ENCODE measurements at regions not wholly inside any gene's neighbourhood (a gene's known extent, or its start where the extent isn't known, plus 50 kb on each side); places are given as distances from the start of the nearest gene placed in this dataset.

DNA sequence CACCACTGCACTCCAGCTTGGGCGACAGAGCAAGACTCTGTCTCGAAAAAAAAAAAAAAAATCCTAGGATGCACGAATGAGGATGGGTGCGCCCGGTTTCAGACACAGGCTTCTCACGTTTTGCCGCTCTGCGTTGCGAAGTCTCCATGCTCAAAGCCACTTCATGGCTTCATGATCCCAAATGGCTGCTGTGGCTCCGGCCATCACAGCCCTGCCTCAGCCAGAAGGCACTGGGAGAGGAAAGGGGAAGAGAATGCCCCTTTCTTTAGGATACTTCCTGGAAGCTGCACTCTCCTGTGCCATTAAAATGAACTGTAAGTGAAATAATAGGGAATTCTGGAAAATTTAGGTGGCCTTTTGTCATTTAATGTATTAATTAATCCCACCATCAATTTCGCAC lies 116.4 kb upstream of the ANO1 start:
- Histone ChIP-seq H3K4me3 (ENCODE audit: low read length) (no peak overlapping the region), H3K4me1 (ENCODE audit: control insufficient read depth, insufficient read depth, low read length) (no peaks in the 10 kb centered on the region), H3K27ac (ENCODE audit: low read depth, low read length) (no peak overlapping the region), H3K36me3 (ENCODE audit: control insufficient read depth, insufficient read depth, low read length) (no peaks in the 10 kb centered on the region), H3K27me3 (ENCODE audit: control insufficient read depth, insufficient read depth, low read length) (no peaks in the 10 kb centered on the region), H3K9ac (ENCODE audit: low read length) (no peak overlapping the region)

DNA sequence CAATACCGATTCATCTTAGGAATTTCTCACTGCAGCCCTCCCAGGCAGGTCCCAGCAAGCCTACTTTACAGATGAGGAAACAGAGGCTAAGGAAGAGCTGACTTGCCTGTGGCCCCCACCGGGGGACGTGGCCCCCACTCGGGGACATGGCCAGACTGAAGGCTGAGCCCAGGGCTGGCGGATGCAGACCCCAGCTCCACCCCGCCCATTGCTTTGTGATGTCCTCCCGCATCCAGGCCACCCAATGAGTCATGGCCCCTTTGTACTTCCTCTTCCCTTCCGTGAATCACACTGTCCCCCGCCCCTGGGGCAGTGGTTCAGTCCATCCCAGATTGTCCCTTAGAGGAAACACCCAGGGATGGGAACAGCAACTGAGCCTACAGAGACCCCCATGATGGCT lies 116.0 kb upstream of the ANO1 start:
- Histone ChIP-seq H3K9ac (ENCODE audit: low read length) (no peak overlapping the region), H3K36me3 (ENCODE audit: control insufficient read depth, insufficient read depth, low read length) (no peaks in the 10 kb centered on the region), H3K27ac (ENCODE audit: low read depth, low read length) (no peak overlapping the region), H3K4me1 (ENCODE audit: control insufficient read depth, insufficient read depth, low read length) (no peaks in the 10 kb centered on the region), H3K4me3 (ENCODE audit: low read length) (no peak overlapping the region), H3K27me3 (ENCODE audit: control insufficient read depth, insufficient read depth, low read length) (no peaks in the 10 kb centered on the region)

DNA sequence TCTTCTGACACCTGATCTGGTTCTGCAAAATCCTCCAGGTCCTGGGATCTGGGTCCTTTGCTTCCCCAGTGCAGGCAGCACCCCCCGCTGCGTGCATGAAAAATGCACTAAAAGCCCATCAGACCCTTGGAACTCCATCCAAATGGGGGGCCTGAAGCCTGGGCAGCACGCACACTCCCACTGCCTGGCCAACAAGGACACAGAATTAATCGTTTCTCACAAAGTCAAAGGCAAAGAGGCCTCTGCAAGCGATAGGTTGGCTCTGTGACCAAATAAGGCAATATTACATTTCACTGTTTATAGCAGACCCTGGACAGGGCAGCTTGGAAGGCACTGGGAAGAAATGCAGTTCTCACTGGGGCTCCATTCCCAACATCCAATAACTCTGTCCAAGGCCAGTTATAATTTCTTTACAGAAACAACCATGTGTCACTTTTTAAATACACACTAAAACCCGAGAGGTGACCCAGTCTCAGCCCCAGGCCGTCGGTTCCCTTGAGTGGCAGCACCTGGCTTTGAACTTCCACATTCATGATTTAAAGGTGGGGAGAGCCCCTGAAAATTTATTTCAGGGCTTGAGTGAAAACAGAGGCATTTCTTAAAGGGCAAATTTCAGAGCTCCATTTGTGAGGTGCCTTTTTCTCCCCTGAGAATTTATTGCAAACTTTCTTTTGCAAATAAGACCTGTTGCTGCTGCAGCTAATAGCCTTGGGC lies 114.4 kb upstream of the ANO1 start:
- Histone ChIP-seq H3K27me3 (ENCODE audit: control insufficient read depth, insufficient read depth, low read length) (no peaks in the 10 kb centered on the region), H3K9ac (ENCODE audit: low read length) (no peak overlapping the region), H3K4me3 (ENCODE audit: low read length) (no peak overlapping the region), H3K36me3 (ENCODE audit: control insufficient read depth, insufficient read depth, low read length) (no peaks in the 10 kb centered on the region), H3K27ac (ENCODE audit: low read depth, low read length) (no peak overlapping the region), H3K4me1 (ENCODE audit: control insufficient read depth, insufficient read depth, low read length) (no peaks in the 10 kb centered on the region)

DNA sequence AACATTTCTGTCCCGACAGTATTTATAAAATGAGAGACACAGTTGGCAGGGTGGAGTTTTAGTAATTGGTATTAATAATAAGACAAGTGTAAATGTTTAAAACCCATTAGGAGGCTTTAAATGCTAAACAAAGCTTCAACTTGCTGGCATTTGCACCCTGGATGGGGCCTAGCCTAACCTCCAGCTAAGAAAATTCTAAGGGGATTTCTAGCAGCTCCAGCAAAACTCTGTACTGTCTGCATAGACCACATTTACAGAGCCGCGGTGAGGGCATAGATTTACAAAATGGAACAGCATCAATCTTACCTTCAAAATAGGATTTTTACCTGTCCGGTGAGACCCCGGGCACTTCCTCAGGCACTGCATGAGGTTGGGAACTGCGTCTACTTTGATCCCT lies 113.9 kb upstream of the ANO1 start:
- no peaks in the 10 kb centered on the region for H3K4me1 ChIP-seq (ENCODE audit: control insufficient read depth, insufficient read depth, low read length)
- no peak overlapping the region for H3K4me3 ChIP-seq (ENCODE audit: low read length)
- H3K9ac ChIP-seq (ENCODE audit: low read length) = no peak overlapping the region
- no peaks in the 10 kb centered on the region for H3K36me3 ChIP-seq (ENCODE audit: control insufficient read depth, insufficient read depth, low read length)
- no peak overlapping the region for H3K27ac ChIP-seq (ENCODE audit: low read depth, low read length)
- H3K27me3 ChIP-seq (ENCODE audit: control insufficient read depth, insufficient read depth, low read length) = no peaks in the 10 kb centered on the region

DNA sequence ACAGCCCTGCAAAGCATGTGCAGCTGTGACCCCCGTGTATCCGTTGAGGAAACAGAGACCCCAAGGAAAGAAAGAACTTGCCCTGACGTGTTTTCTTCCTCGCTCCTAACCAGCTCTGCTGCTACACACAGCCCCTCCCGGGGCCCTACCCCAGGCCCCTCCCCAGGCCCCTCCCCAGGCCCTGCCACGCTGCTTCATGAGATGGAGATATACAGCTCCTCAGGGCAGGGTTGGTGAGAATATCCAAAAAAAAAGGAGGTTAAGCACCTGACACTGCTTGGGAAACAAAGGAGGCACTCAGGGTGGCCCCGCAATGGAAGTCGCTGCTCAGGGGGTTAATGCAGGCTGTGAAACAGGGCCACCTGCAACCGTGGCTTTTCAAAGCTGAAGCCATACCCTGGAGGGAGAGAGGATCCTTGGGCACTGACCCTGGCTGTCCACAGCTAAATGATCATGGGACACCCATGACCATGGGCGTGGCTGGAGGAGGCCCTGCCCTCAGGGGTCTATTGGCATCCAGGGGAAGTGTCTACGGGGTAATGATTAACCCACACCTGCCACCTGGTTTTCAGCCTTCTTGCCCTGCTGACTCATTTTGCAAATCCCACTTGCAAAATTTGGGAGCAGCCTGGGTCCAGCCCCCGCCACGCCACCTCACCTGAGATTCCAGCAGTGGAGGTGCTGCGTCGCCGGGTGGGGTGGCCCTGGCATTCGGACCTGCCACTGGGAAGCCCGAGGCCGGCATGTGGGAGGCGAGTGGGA lies 112.1 kb upstream of the ANO1 start:
- no peaks in the 10 kb centered on the region for H3K4me1 ChIP-seq (ENCODE audit: control insufficient read depth, insufficient read depth, low read length)
- H3K36me3 ChIP-seq (ENCODE audit: control insufficient read depth, insufficient read depth, low read length) = no peaks in the 10 kb centered on the region
- H3K27me3 ChIP-seq (ENCODE audit: control insufficient read depth, insufficient read depth, low read length) = no peaks in the 10 kb centered on the region
- no peak overlapping the region for H3K27ac ChIP-seq (ENCODE audit: low read depth, low read length)
- H3K9ac ChIP-seq (ENCODE audit: low read length) = no peak overlapping the region
- no peak overlapping the region for H3K4me3 ChIP-seq (ENCODE audit: low read length)

DNA sequence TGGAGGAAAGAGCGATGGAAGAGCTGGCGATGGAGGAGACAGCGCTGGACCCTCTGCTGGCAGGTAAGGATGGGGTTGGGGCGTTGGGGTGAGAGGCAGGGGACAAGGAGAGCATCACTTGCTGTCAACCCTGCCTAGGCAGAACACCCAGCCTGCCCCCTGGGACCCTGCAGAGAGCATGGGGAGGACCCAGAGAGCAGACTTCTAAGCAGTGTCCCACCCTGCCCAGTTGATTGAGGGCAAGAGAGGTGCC lies 111.6 kb upstream of the ANO1 start:
- H3K27ac ChIP-seq (ENCODE audit: low read depth, low read length) = no peak overlapping the region
- no peak overlapping the region for H3K9ac ChIP-seq (ENCODE audit: low read length)
- no peaks in the 10 kb centered on the region for H3K4me1 ChIP-seq (ENCODE audit: control insufficient read depth, insufficient read depth, low read length)
- H3K4me3 ChIP-seq (ENCODE audit: low read length) = no peak overlapping the region
- H3K27me3 ChIP-seq (ENCODE audit: control insufficient read depth, insufficient read depth, low read length) = no peaks in the 10 kb centered on the region
- H3K36me3 ChIP-seq (ENCODE audit: control insufficient read depth, insufficient read depth, low read length) = no peaks in the 10 kb centered on the region

DNA sequence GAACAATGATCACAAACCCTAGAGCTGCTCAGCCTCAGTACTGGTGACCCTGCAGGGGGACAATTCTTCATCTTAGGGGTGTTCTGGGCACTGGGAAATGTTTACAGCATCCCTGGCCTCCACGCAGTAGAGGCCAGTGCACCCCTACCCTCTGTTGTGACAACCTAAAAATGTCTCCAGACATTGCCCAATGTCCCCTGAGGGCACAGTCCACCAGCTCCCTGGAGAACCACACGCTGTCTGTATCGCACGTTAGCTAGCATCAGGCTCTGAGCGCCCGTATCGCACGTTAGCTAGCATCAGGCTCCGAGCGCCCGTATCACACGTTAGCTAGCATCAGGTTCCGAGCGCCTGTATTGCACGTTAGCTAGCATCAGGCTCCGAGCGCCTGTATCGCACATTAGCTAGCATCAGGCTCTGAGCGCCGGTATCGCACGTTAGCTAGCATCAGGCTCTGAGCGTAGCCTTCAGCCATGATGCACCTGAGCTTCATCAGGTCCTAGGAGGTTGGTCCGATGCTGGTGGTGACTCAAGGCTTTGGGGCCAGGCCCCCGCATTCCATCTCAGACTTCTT lies 111.1 kb upstream of the ANO1 start:
- Histone ChIP-seq H3K4me1 (ENCODE audit: control insufficient read depth, insufficient read depth, low read length) (no peaks in the 10 kb centered on the region), H3K4me3 (ENCODE audit: low read length) (no peak overlapping the region), H3K9ac (ENCODE audit: low read length) (no peak overlapping the region), H3K36me3 (ENCODE audit: control insufficient read depth, insufficient read depth, low read length) (no peaks in the 10 kb centered on the region), H3K27ac (ENCODE audit: low read depth, low read length) (no peak overlapping the region), H3K27me3 (ENCODE audit: control insufficient read depth, insufficient read depth, low read length) (no peaks in the 10 kb centered on the region)

DNA sequence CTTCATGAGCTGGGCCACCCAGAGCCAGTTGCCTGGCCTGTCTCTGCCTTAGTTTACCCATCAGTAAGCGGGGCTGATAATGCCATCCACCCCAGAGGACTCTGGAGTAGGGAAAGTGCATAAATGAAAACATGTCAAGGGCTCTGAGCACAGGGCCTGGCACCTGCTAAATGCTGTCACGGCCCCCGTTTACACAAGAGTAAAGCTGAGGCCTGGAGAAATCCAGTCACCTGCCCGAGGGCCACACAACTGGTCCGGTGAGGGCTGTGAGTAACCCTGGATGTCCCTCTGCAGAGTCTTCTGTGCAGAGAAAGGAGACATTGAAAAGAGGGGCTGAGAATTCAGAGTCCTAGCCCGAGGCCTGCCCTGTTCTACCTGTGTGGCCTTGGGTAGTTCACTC lies 110.6 kb upstream of the ANO1 start:
- no peak overlapping the region for H3K9ac ChIP-seq (ENCODE audit: low read length)

DNA sequence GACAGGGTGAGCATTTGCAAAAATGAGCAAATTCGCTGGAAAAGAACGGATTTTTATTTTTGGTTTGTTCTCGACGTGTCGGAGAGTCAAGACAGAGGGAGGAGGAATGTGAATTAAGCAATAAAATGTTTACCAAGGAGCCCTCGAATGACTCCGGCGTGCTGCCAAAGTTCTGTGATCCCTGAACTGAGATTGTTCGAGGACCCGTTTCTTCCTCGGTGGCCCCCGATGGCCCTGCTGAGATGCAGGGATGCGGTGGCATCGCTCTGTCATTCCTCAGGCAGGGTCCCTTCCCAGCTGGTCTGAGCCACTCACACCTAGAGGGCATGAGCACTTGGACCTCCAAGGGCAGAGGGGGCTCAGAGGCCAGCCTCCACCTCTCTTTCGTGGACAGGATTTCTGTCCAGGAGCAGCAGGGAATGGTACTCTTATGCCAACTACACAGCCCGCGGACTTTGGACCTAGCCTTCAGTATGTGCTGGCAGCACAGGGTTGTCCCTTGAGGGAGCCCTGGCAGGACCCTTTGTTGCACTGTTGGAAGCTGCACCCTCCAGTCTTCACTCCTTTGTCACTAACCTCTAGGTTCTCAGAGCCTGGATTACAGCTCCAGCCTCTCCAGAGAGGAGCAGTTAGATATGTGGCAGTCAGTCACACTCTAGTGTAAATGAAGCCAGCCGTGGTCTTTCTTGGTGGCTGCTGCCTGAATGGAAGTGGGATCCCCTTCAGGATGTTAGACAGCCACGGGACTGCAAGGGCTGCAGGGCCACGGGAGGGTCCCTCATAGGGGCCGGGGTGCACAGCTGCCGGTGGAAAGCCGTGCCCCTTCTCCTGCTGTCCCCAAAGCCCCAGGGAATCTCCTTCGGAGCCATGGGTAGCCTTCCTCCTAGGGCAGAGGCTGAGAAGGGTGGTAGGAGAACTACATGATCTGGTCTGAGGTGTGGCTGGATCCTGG lies 109.4 kb upstream of the ANO1 start:
- Histone ChIP-seq H3K36me3 (ENCODE audit: control insufficient read depth, insufficient read depth, low read length) (no peaks in the 10 kb centered on the region), H3K27ac (ENCODE audit: low read depth, low read length) (no peak overlapping the region), H3K4me3 (ENCODE audit: low read length) (no peak overlapping the region), H3K9ac (ENCODE audit: low read length) (no peak overlapping the region), H3K4me1 (ENCODE audit: control insufficient read depth, insufficient read depth, low read length) (no peaks in the 10 kb centered on the region), H3K27me3 (ENCODE audit: control insufficient read depth, insufficient read depth, low read length) (no peaks in the 10 kb centered on the region)

More for the DNA sequence above, 110.6 kb upstream of the ANO1 start:
- H3K36me3 ChIP-seq (ENCODE audit: control insufficient read depth, insufficient read depth, low read length) = no peaks in the 10 kb centered on the region
- no peaks in the 10 kb centered on the region for H3K4me1 ChIP-seq (ENCODE audit: control insufficient read depth, insufficient read depth, low read length)
- no peak overlapping the region for H3K4me3 ChIP-seq (ENCODE audit: low read length)
- no peaks in the 10 kb centered on the region for H3K27me3 ChIP-seq (ENCODE audit: control insufficient read depth, insufficient read depth, low read length)
- no peak overlapping the region for H3K27ac ChIP-seq (ENCODE audit: low read depth, low read length)

DNA sequence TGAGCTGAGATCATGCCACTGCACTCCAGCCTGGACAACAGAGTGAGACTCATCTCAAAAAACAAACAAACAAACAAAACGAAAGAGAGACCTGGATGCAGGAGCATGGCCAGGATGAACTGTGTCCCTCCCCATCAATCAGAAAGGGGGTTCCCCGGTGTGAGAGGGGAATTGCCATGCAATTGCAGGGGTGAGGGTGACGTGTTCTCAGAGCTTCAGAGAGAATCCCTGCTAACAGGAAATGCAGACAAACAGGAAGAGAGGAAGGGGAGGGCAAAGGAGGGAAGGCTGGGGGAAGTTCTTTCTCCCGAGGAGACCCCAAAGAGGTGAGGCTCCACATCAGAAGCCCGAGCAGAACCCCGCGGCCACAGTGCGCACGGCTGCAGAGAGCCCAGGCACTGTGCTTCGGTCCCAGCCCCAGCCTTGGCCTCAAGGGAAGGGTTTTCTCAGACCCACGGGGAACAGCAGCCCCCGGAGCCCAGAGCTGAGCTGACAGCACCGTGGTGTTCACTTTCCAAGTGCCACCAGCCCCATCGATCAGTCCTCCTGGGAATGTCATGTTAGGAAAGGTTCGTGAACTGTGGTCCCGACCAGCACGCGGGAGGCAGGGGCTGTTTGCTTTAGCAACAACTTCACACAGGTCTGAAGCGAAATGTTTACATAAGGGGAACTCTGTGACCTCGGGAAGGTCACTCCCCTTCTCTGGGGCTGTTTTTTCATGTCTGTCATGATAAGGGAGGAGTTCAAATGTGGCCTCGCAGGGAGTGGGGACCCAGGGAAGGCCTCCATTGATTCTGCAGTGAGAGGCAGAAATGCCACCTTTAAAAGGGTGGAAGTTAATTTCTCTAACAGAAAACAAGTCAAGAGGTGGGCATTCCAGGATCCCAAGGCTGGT lies 108.0 kb upstream of the ANO1 start:
- Histone ChIP-seq H3K9ac (ENCODE audit: low read length) (no peak overlapping the region), H3K27ac (ENCODE audit: low read depth, low read length) (no peak overlapping the region), H3K4me3 (ENCODE audit: low read length) (no peak overlapping the region), H3K36me3 (ENCODE audit: control insufficient read depth, insufficient read depth, low read length) (no peaks in the 10 kb centered on the region), H3K4me1 (ENCODE audit: control insufficient read depth, insufficient read depth, low read length) (no peaks in the 10 kb centered on the region), H3K27me3 (ENCODE audit: control insufficient read depth, insufficient read depth, low read length) (no peaks in the 10 kb centered on the region)

DNA sequence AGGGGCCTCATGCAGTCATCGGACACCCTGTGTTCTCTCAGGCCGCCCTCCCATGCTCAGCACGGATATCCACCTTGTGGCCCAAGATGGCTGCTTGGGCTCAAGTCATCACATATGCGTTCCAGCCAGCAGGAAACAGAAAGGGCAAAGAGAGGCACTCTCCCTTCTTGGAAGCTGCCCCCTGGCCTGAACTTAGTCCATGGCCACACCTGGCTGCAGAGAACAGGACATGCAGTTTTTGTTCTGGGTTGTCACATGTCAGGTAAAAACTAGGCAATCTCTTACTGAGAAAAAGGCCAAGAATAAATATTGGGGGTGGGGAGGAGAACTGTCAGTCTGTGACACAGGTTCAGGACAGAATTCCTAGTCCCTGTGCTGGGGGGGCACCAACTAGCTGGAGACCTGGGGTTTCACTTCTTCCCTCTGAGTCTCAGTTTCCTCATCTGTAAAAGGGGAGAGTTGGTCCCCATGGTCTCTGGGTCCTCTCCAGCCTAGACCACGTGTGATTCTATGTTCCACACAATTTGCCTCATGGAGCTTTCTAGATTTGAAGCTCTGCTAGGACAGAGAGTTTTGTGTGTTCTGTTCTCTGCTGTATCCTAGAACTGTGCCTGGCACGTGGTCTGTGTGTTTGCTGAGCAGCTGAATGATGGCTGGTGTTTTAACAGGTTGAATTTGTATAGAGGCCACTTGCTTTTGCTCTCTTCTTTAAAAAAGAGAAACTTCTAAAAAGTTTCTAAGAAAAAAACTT lies 107.2 kb upstream of the ANO1 start:
- H3K9ac ChIP-seq (ENCODE audit: low read length) = no peak overlapping the region
- H3K27ac ChIP-seq (ENCODE audit: low read depth, low read length) = no peak overlapping the region
- no peaks in the 10 kb centered on the region for H3K36me3 ChIP-seq (ENCODE audit: control insufficient read depth, insufficient read depth, low read length)
- H3K4me3 ChIP-seq (ENCODE audit: low read length) = no peak overlapping the region
- H3K27me3 ChIP-seq (ENCODE audit: control insufficient read depth, insufficient read depth, low read length) = no peaks in the 10 kb centered on the region
- no peaks in the 10 kb centered on the region for H3K4me1 ChIP-seq (ENCODE audit: control insufficient read depth, insufficient read depth, low read length)

All from rectal smooth muscle tissue (tissue), 1 donor.